B cell (primary cell): ENCODE measurements at regions not wholly inside any gene's neighbourhood (a gene's known extent, or its start where the extent isn't known, plus 50 kb on each side); places are given as distances from the start of the nearest gene placed in this dataset.

ENCODE experiments used
- ATAC-seq: fragments of 200-7000 bp; cut with Tn5 transposase; one replicate; pipeline ENCODE4 v1.10.0; 2021; ENCODE audit warnings: low read depth, mild to moderate bottlenecking, moderate number of reproducible peaks, moderate library complexity
- CTCF ChIA-PET: fragments of 350-600 bp; sonication (Branson Sonifier 250); formaldehyde crosslinking; loops from one replicate; lab custom pipeline; 2021; ENCODE audit warnings: antibody characterized with exemption, inconsistent platforms; lab: Charles Lee
- POLR2A ChIA-PET: fragments of 350-600 bp; sonication (Branson Sonifier 250); formaldehyde crosslinking; loops from one replicate; lab custom pipeline; 2021; ENCODE audit warnings: antibody characterized with exemption; lab: Charles Lee
- DNase-seq: peaks from one replicate; pipeline ENCODE4 v3.0.0; 2013
- H2AFZ ChIP-seq: 2 replicates; pipeline ENCODE4 v1.6.1; 2012; ENCODE audit warnings: mild to moderate bottlenecking, low read depth, low read length; ENCODE audit not compliant: insufficient read depth, poor library complexity, severe bottlenecking
- H3K27ac ChIP-seq, 2 donors: 1 replicate in 1 of 2; 2 replicates in 1 of 2; pipeline ENCODE4 v1.5.1; 2012 to 2013; ENCODE audit warnings: low read length in 2 of 2, mild to moderate bottlenecking in 2 of 2, moderate library complexity in 1 of 2
- H3K27me3 ChIP-seq, 4 experiments: fragments of 200-600 bp in 1 of 4; sonication (generic) in 1 of 4; replicated peaks in 1 of 4; 1 replicate in 2 of 4; 2 replicates in 2 of 4; pipeline versions ENCODE4 v1.6.1 to v1.7.0; 2013 to 2016; ENCODE audit warnings: low read length in 3 of 4, mild to moderate bottlenecking in 2 of 4, mixed read lengths in 1 of 4, moderate library complexity in 1 of 4; ENCODE audit not compliant: insufficient read depth in 4 of 4, control insufficient read depth in 3 of 4; ENCODE audit errors: control extremely low read depth in 1 of 4
- H3K36me3 ChIP-seq, 2 experiments: replicated peaks in 1 of 2; 1 replicate in 1 of 2; 2 replicates in 1 of 2; pipeline versions ENCODE4 v1.6.1 to v1.7.1; 2013; ENCODE audit warnings: low read length in 1 of 2; ENCODE audit not compliant: insufficient read depth in 2 of 2, control insufficient read depth in 1 of 2; ENCODE audit errors: control extremely low read depth in 1 of 2, extremely low read depth in 1 of 2
- H3K4me1 ChIP-seq, 2 donors: fragments of 200-600 bp in 1 of 2; sonication (generic) in 1 of 2; 1 replicate in 1 of 2; 2 replicates in 1 of 2; pipeline versions ENCODE4 v1.5.1 to v1.6.1; 2013 to 2017; ENCODE audit warnings: low read length in 2 of 2; ENCODE audit not compliant: control insufficient read depth in 2 of 2, insufficient read depth in 2 of 2
- H3K4me2 ChIP-seq: replicated peaks from 2 replicates; pipeline ENCODE3; 2012; ENCODE audit warnings: mild to moderate bottlenecking, low read depth, low read length; ENCODE audit not compliant: poor library complexity, severe bottlenecking
- H3K4me3 ChIP-seq, 5 experiments: fragments of 200-600 bp in 1 of 5; sonication (generic) in 1 of 5; 1 replicate in 3 of 5; 2 replicates in 2 of 5; pipeline versions ENCODE4 v1.5.1 to v1.7.0; 2011 to 2016; ENCODE audit warnings: low read length in 4 of 5, mild to moderate bottlenecking in 4 of 5, low read depth in 2 of 5, control low read depth in 1 of 5, moderate library complexity in 1 of 5; ENCODE audit not compliant: insufficient read depth in 1 of 5; ENCODE audit errors: control extremely low read depth in 1 of 5, extremely low read depth in 1 of 5
- H3K79me2 ChIP-seq: fragments of 200-600 bp; sonication (generic); one replicate; pipeline ENCODE4 v1.6.0; 2016; ENCODE audit warnings: low read length; ENCODE audit not compliant: control insufficient read depth, insufficient read depth
- H3K9ac ChIP-seq: fragments of 200-600 bp; sonication (generic); 2 replicates; pipeline ENCODE4 v1.6.1; 2017; ENCODE audit warnings: mild to moderate bottlenecking, low read length, moderate library complexity
- H3K9me3 ChIP-seq, 3 donors: one replicate each; pipeline versions ENCODE4 v1.6.1 to v1.7.1; 2013; ENCODE audit warnings: low read length in 2 of 3; ENCODE audit not compliant: control insufficient read depth in 2 of 3, insufficient read depth in 1 of 3; ENCODE audit errors: control extremely low read depth in 1 of 3
- H4K20me1 ChIP-seq: 2 replicates; pipeline ENCODE4 v1.6.0; 2012; ENCODE audit warnings: mild to moderate bottlenecking, low read length; ENCODE audit not compliant: insufficient read depth, control insufficient read depth, poor library complexity, severe bottlenecking
- H3K27ac Mint-ChIP-seq: one replicate; pipeline ENCODE4 v1.8.0; 2021; ENCODE audit warnings: mixed read lengths
- H3K27me3 Mint-ChIP-seq: one replicate; pipeline ENCODE4 v1.8.0; 2021; ENCODE audit warnings: mixed read lengths
- H3K4me1 Mint-ChIP-seq: one replicate; pipeline ENCODE4 v1.8.0; 2021; ENCODE audit warnings: mixed read lengths
- H3K4me3 Mint-ChIP-seq: one replicate; pipeline ENCODE4 v1.8.0; 2021; ENCODE audit warnings: mixed read lengths
- H3K9me3 Mint-ChIP-seq: one replicate; pipeline ENCODE4 v1.8.0; 2022; ENCODE audit warnings: mixed read lengths; ENCODE audit not compliant: insufficient read depth
- EZH2 ChIP-seq: IDR thresholded peaks from 2 replicates; pipeline ENCODE4 v1.6.1; 2012; ENCODE audit warnings: borderline replicate concordance, low read depth, mild to moderate bottlenecking, moderate library complexity, low read length; ENCODE audit not compliant: insufficient read depth, poor library complexity, severe bottlenecking
- WGBS: methylation state at CpG from one replicate; pipeline ENCODE4 v1.1.5; 2013; ENCODE audit warnings: missing lambda C conversion rate; ENCODE audit not compliant: insufficient coverage; 5-methylcytosine and 5-hydroxymethylcytosine counted together
- intact Hi-C: fragments of 100-400 bp; cut with micrococcal nuclease; formaldehyde crosslinking; loops from one replicate; pipeline ENCODE4 v1.10.0; 2022
- TF ChIP-seq, protein P1 (sequence below): fragments of 200-600 bp; IDR thresholded peaks from one replicate; pipeline ENCODE4 v1.8.0; 2022; ENCODE audit warnings: antibody characterized with exemption, mild to moderate bottlenecking

DNA sequence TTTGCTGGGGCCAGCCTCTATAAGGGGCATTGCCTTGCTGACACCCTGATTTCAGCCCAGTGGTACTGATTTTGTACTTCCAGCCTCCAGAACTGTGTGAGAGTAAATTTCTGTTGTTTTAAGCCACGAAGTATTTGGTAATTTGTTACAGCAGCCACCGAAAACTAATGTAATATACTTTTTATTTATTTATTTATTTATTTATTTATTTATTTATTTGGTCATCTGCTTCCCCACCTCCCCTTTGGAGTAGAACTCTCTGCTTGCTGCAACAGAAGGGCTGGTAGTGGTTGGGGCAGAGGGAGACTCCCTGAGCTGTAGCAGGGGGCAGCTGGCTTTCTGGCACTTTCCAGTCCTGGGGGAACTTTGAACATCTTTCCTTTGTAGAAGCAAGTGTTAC is 128.4 kb upstream of the RAG2 start:
- Mint-ChIP-seq H3K4me3 (no peak overlapping the region), H3K27ac (no peak overlapping the region), H3K27me3 (peaks cover 8% of the 10 kb centered on the region), H3K4me1 (peaks cover 10% of the 10 kb centered on the region), H3K9me3 (no peaks in the 10 kb centered on the region)
- H2AFZ ChIP-seq = no peak overlapping the region
- intact Hi-C loops = no loop called here
- no peak for ATAC-seq
- no peaks in the 10 kb centered on the region for H4K20me1 ChIP-seq
- H3K36me3 ChIP-seq = no peaks in the 10 kb centered on the region
- no peak overlapping the region for H3K4me3 ChIP-seq
- no peak overlapping the region for H3K27ac ChIP-seq
- TF ChIP-seq, protein P1, sequence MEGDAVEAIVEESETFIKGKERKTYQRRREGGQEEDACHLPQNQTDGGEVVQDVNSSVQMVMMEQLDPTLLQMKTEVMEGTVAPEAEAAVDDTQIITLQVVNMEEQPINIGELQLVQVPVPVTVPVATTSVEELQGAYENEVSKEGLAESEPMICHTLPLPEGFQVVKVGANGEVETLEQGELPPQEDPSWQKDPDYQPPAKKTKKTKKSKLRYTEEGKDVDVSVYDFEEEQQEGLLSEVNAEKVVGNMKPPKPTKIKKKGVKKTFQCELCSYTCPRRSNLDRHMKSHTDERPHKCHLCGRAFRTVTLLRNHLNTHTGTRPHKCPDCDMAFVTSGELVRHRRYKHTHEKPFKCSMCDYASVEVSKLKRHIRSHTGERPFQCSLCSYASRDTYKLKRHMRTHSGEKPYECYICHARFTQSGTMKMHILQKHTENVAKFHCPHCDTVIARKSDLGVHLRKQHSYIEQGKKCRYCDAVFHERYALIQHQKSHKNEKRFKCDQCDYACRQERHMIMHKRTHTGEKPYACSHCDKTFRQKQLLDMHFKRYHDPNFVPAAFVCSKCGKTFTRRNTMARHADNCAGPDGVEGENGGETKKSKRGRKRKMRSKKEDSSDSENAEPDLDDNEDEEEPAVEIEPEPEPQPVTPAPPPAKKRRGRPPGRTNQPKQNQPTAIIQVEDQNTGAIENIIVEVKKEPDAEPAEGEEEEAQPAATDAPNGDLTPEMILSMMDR = no peak
- no peak overlapping the region for H3K4me2 ChIP-seq
- no CpG with 5 or more reads among the region's 2 CpGs for WGBS
- ChIA-PET POLR2A (no interaction called here), CTCF (interaction anchor here (0.6 kb wide), 1 partner anchor 20 kb away, joined by 3 read pairs; no protein-coding TSS in a partner anchor)
- no peak for DNase-seq
- H3K79me2 ChIP-seq = no peaks in the 10 kb centered on the region
- H3K27me3 ChIP-seq = no peaks in the 10 kb centered on the region
- no peaks in the 10 kb centered on the region for H3K9me3 ChIP-seq
- peaks cover 11 to 14% of the 10 kb centered on the region in 2 donors for H3K4me1 ChIP-seq
- no peak overlapping the region for H3K9ac ChIP-seq

DNA sequence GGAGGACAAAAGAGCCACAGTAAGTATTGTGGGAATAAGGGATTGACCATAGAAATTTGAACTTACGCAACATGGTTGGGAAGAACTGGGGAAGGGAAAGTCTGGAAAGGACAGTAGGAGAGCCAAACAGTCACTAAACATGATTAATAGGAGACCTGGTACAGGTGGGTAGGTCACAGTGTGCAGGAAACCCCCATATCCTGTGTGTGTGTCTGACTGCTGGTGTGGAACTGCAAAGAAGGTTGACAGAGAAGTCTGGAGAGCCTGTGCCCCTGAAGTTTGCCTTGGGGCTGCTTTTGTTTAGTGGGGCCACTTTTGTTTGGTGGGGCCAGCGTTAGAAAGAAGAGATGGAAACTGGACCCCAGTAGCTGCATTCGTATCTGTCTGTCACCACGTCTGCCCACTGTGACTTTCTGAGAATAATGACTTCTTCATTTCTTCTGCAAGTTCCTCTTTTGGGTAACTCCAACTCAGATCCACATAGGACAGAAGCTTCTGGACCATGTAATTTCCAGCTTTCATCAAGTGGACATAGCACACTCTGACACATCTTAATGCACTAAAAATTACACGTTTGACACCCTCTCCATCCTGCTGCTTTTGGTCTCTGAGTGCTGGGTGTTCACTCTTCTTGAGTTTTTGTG is 126.8 kb upstream of the RAG2 start:
- Histone ChIP-seq H3K36me3 (no peaks in the 10 kb centered on the region), H3K27me3 (no peaks in the 10 kb centered on the region), H2AFZ (peak overlapping the region; percentile 54), H3K79me2 (no peaks in the 10 kb centered on the region), H3K4me2 (peak overlapping the region; percentile 57), H4K20me1 (no peaks in the 10 kb centered on the region), H3K4me1 (peaks cover 11 to 14% of the 10 kb centered on the region in 2 donors), H3K27ac (no peak overlapping the region), H3K4me3 (no peak overlapping the region), H3K9ac (peak overlapping the region; percentile 16), H3K9me3 (no peaks in the 10 kb centered on the region)
- WGBS = 25% methylated on average over 4 of the region's 5 CpGs
- intact Hi-C loops = no loop called here
- POLR2A ChIA-PET = no interaction called here
- Mint-ChIP-seq H3K4me3 (peak overlapping the region; percentile 5), H3K27ac (no peak overlapping the region), H3K27me3 (peaks cover 6% of the 10 kb centered on the region), H3K9me3 (no peaks in the 10 kb centered on the region), H3K4me1 (peaks cover 10% of the 10 kb centered on the region)
- ATAC-seq (peak; percentile 45), DNase-seq (peak; percentile 41)
- CTCF ChIA-PET = interaction anchor here (1.2 to 1.9 kb wide), 4 partner anchors 14 to 24 kb away, joined by 3 to 5 read pairs (median 4); no protein-coding TSS in a partner anchor
- TF ChIP-seq, protein P1 = no peak
- TF ChIP-seq EZH2 = no peak
